WI38 (cell line): ENCODE measurements at regions not wholly inside any gene's neighbourhood (a gene's known extent, or its start where the extent isn't known, plus 50 kb on each side); places are given as distances from the start of the nearest gene placed in this dataset.
"Not testable (repeated sequence)": the region's sequence is repeated elsewhere in the genome, so short reads cannot be mapped to it uniquely, and the experiment has no call there.

Experiments used
- H3K4me3 ChIP-seq: 2 replicates; pipeline ENCODE4 v1.5.1; 2011; ENCODE audit warnings: low read depth, mild to moderate bottlenecking, control low read depth, low read length
- TF ChIP-seq, protein P1 (sequence below): IDR thresholded peaks from 2 replicates; pipeline ENCODE4 v1.5.1; 2012; ENCODE audit warnings: low read depth, mild to moderate bottlenecking, control low read depth, low read length

DNA sequence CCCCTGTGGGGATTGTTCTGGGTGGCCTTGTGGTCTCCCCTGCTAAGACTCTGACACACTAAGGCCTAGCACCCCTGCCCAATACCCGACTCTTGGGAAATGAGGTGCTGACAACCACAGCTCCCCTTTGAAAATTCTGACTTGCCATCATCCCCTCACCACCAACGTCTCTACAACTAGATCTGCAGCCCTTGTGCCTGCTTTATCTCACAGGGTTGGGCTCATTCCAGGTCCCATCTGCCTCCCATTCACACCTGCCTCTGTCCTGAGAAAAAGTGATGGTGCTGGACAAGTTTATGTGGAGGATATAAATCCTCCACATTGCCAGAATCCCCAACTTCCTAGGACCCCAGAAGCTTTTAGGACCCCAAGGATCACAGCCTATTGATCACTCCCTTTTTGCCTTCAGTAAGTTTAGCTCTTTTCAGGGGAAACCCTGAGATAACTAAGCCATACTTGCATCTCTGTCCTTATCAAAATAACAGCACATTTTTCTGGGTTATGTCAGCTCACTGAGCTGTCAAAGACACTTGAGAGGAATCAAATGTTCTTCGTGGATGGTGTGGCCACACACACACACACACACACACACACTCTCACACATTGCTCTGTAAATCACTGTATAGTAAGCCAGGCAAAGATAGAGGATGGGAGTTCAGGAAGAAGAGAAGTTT, 136.8 kb upstream of the CES5A start:
- TF ChIP-seq, protein P1, sequence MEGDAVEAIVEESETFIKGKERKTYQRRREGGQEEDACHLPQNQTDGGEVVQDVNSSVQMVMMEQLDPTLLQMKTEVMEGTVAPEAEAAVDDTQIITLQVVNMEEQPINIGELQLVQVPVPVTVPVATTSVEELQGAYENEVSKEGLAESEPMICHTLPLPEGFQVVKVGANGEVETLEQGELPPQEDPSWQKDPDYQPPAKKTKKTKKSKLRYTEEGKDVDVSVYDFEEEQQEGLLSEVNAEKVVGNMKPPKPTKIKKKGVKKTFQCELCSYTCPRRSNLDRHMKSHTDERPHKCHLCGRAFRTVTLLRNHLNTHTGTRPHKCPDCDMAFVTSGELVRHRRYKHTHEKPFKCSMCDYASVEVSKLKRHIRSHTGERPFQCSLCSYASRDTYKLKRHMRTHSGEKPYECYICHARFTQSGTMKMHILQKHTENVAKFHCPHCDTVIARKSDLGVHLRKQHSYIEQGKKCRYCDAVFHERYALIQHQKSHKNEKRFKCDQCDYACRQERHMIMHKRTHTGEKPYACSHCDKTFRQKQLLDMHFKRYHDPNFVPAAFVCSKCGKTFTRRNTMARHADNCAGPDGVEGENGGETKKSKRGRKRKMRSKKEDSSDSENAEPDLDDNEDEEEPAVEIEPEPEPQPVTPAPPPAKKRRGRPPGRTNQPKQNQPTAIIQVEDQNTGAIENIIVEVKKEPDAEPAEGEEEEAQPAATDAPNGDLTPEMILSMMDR = no peak
- H3K4me3 ChIP-seq = no peak overlapping the region

DNA sequence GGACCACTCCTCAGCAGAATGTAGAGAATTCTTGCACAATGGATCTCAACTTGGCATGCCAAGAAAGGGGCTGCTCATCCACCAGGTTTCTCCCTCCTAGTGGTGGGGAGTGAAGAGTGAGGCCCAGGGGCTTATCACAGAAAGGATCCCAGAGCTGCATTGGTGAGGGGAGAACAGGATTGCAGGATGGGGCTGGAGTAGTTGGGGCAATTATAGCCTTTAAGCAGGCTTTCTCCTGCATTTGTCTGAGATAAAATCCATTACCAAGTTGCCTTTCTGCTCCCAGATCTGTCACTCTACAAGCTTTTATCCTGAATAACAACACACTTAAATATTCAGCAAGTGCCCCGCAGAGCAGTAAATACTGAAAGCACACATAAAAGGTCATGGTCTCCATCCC, 130.8 kb upstream of the CES5A start:
- TF ChIP-seq, protein P1 = no peak
- H3K4me3 ChIP-seq = no peak overlapping the region

DNA sequence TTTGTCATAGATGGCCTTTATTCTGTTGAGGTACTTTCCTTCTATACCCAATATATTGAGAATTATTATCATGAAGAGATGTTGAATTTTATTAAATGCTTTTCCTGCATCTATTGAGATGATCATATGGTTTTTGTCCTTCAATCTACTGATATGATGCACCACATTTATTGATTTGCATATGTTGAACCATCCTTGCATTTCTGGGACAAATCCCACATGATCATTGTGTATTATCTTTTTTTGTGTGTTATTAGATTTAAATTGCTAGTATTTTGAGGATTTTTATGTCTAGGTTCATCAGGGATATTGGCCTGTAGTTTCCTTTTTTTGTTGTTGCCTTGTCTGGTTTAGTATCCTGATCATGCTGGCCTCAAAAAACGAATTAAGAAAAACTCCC, 124.5 kb upstream of the CES5A start:
- H3K4me3 ChIP-seq = no peak overlapping the region
- TF ChIP-seq, protein P1 = no peak

DNA sequence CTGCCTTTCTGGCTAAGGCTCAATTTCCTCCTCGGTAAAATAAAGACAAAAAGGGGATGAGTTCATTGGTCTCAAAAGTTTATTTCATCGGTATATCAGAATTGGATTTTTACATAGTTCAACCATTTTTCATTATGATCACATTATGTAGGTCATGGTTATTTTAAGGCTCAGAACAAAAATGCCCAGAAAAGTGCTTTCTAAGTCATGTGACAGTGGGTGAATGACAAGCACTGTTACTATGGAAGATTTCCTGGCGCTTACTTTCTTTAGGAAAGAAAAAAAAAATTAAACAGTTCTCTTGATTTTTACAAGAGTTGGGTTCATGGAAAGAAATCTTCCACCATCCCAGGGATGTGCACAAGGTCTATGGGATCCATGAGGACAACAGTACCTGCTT, 117.9 kb upstream of the CES5A start:
- H3K4me3 ChIP-seq = no peak overlapping the region
- TF ChIP-seq, protein P1 = no peak

DNA sequence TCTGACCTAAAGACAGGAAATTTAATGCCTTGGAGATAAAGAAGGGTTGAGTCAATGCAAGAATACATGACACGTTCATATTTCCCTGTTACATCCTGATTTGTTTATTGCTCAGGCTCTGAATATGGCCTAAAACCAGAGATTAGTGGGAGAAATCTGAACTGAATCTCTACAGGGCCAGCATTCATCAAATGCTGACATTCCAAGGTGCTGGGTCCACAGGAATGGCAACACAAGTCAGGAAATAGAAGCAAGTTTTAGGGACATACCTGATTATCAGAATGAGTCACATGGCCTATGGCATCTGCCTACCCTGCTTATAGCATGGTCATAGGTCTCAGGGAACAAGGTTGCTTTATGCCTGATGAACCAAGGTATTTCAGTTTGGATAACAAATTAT, 117.4 kb upstream of the CES5A start:
- TF ChIP-seq, protein P1 = no peak
- no peak overlapping the region for H3K4me3 ChIP-seq

DNA sequence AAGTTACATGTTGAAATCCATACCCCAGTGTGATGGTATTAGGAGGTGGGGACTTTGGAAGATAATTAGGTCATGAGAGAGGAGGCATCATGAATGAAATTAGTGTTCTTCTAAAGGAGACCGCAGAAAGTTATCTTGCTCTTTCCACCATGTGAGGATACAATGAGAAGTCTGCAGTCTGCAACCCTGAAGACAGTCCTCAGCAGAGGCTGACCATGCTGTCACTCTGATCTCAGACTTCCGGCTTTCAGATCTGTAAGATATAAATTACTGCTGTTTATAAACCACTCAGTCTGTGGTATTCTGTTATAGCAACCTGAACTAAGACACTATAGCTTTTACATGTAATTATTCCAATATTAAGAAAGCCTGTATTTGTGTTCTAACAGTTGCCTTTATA, 116.7 kb upstream of the CES5A start:
- TF ChIP-seq, protein P1 = no peak
- no peak overlapping the region for H3K4me3 ChIP-seq

DNA sequence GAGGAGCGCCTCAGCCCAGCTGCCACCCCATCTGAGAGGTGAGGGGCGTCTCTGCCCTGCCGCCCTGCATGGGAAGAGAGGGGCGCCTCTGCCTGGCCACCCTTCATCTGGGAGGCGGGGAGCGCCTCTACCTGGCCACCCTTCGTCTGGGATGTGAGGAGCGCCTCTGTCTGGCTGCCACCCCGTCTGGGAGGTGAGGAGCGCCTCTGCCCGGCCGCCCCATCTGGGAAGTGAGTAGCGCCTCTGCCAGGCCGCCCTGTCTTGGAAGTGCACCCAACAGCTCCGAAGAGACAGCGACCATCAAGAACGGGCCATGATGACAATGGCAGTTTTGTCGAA, 114.4 kb upstream of the CES5A start:
- no peak overlapping the region for H3K4me3 ChIP-seq
- TF ChIP-seq, protein P1 = no peak

DNA sequence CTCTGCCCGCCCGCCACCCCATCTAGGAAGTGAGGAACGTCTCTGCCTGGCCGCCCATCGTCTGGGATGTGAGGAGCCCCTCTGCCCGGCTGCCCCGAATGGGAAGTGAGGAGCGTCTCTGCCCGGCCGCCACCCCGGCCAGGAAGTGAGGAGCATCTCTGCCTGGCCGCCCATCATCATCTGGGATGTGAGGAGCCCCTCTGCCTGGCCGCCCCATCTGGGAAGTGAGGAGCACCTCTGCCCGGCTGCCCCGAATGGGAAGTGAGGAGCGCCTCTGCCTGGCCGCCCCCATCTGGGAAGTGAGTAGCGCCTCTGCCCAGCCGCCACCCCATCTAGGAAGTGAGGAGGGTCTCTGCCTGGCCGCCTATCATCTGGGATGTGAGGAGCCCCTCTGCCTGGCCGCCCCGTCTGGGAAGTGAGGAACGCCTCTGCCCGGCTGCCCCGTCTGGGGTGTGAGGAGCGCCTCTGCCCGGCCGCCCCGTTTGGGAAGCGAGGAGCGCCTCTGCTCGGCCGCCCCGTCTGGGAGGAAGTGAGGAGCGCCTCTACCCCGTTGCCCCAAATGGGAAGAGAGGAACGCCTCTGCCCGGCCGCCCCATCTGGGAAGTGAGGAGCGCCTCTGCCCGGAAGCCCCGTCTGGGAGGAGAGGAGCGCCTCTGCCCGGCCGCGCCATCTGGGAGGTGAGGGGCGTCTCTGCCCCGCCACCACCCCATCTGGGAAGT, 113.8 kb upstream of the CES5A start:
- H3K4me3 ChIP-seq = not testable (repeated sequence)
